ENCODE measurements at regions not wholly inside any gene's neighbourhood (a gene's known extent, or its start where the extent isn't known, plus 50 kb on each side); places are given as distances from the start of the nearest gene placed in this dataset.
"Not testable (repeated sequence)": the region's sequence is repeated elsewhere in the genome, so short reads cannot be mapped to it uniquely, and the experiment has no call there.

DNA sequence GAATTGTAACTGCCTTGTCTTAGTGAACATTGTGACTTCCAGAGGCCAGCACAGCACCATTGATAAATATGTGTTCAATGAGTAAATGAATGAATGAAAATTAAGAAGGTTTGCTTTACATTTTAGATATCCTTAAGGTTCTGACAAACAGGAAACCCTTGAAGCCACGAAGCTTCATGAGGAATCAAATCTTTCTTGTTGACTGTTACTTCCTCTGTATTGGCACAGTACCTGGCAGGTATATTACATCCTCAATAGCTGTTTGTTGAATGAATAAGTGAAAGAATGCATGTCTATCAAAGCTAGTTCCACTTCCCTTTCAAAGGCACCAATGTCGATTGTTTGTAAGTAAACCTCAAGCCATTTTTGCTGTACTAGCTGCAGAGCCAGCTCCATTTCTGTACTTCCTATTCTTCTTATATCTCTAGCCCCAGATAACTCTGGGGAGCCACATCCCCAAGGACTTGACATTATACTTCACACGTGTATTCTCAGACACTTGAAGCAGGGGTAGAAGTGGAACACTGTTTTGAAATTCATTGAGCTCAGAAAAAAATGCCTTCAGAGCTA, 140.3 kb upstream of the RAG2 start:
- no peak for DNase-seq

DNA sequence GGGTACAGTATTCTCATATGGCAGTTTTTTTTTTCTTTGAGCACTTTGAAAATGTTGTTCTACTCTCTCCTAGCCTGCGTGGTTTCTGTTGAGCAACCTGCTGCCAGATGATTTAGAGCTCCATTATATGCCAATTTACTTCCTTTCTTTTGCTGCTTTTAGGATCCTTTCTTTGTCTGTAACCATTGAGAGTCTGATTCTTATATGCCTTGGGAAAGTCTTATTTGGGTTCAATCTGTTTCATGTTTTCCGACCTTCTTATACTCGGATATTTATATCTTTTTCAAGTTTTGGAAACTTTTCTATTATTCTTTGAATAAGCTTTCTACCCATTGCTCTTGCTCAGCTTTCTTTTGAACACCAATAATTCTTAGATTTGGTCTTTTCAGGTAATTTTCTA, 138.1 kb upstream of the RAG2 start:
- no peak for DNase-seq

DNA sequence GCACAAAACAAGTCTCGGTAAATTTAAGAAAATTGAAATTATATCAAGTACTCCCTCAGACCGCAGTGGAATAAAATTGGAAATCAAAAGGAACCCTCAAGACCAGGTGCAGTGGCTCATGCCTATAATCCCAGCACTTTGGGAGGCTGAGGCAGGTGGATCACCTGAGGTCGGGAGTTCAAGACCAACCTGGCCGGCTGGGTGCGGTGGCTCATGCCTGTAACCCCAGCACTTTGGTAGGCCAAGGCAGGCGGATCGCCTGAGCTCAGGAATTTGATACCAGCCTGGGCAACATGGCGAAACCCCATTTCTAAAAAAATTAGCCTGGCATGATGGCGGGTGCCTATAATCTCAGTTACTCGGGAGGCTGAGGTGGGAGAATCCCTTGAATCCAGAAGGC, 135.7 kb upstream of the RAG2 start:
- not testable (repeated sequence) for DNase-seq

DNA sequence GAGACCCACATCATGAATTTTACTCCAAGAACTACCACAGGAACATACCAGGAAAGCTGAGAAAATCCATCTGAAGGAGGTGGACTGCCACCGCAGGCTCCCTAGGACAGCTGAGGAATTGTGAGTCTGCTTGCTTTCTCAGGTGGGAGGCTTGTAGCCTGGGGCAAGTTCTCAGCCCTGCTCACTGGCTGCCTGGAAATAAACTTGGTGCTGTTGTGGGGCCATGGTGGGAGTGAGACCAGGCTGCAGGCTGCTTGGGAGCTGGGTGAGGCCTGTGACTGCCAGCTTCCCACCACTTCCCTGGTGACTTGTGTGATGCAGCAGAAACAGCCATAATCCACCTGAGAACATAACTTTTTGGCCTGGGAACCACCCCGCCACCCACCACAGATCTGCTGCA, 132.7 kb upstream of the RAG2 start:
- no peak for DNase-seq

DNA sequence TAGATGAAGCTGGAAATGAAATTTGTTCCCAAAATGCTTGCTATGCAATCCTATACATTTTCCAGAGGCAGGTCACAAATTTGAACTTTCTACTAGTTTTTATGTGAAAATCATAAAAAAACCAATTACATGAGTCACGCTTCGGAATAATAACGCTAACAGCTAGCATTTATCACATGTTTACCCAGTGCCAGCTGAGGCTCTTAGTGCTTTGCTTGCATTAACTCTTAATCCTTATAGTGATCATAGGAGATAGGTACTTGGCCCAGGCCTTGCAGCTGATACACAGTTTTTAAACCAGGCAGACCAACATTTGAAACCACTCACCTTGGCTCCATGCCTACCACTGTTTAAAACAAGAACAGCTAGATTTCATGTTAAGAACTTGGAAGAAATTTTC, 131.8 kb upstream of the RAG2 start:
- no peak for DNase-seq

DNA sequence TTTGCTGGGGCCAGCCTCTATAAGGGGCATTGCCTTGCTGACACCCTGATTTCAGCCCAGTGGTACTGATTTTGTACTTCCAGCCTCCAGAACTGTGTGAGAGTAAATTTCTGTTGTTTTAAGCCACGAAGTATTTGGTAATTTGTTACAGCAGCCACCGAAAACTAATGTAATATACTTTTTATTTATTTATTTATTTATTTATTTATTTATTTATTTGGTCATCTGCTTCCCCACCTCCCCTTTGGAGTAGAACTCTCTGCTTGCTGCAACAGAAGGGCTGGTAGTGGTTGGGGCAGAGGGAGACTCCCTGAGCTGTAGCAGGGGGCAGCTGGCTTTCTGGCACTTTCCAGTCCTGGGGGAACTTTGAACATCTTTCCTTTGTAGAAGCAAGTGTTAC, 128.4 kb upstream of the RAG2 start:
- DNase-seq, result no peak

DNA sequence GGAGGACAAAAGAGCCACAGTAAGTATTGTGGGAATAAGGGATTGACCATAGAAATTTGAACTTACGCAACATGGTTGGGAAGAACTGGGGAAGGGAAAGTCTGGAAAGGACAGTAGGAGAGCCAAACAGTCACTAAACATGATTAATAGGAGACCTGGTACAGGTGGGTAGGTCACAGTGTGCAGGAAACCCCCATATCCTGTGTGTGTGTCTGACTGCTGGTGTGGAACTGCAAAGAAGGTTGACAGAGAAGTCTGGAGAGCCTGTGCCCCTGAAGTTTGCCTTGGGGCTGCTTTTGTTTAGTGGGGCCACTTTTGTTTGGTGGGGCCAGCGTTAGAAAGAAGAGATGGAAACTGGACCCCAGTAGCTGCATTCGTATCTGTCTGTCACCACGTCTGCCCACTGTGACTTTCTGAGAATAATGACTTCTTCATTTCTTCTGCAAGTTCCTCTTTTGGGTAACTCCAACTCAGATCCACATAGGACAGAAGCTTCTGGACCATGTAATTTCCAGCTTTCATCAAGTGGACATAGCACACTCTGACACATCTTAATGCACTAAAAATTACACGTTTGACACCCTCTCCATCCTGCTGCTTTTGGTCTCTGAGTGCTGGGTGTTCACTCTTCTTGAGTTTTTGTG, 126.8 kb upstream of the RAG2 start:
- DNase-seq, result no peak

DNA sequence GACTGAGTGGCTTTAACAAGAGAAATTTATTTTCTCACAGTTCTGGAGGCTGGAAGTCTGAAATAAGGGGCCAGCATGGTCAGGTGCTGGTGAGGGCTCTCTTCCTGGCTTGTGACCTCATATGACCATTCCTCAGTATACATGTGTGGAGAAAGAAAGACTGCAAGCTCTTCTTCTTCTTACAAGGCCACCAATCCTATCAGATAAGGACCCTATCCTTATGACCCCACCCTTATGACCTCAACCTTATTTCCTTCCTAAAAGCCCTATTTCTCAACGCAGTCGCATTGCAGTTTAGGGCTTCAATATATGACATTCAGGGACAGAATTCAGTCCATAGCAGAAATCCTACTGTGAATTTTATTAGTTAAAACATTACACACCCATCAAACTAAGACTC, 124.4 kb upstream of the RAG2 start:
- no peak for DNase-seq

DNA sequence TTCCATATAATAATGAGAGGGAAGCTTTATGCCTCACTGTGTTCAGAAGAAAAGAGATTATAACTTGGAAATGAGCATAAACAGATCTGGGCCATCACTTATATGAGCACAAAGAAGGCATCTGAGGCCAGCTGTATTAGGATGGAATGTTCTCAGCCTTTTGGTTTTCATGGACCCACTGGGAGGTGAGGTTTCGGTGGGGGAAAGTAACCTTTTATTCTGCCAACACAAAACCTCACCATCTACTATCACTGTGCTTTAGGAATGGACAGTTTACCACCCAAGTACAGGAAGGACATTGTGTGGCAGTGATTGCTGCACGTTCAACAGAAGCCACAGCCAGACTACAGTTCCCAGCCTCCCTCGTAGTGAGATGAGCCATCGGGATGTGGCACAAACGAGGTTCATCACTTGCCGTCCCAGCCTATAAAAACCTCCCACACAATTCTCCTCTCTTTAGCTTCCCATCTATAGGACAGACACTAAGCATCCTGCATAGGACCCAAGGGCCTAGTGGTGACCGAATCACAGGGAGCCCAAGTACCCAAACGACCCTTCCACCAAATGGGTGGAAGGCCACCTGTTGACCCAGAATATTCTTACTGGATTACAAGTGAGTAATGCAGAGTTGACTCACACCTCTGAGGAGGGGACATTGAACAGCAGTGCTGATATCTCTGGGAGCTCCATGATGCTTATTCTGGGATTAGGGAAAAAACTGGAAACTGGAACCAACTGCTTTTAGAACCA, 121.5 kb upstream of the RAG2 start:
- no peak for DNase-seq

DNA sequence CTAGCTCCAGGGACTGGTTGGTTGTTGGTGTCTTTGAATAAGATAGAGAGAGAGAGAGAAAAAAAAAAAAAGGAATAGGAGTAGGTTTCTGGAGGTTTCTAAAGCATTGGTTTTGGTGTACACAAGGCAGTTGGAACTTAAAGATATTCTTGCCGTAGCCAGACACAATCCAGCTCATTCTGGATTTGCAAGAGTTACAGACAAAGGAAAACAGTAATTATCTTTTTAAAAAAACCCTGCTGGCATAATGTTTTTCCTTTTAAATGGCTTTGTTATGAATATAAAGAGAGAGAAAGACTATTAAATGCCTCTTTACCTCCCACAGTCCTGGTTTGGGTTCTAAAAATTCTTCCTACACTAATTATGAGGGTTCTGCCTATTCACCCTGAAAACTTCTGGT, 120.4 kb upstream of the RAG2 start:
- DNase-seq, result no peak

DNA sequence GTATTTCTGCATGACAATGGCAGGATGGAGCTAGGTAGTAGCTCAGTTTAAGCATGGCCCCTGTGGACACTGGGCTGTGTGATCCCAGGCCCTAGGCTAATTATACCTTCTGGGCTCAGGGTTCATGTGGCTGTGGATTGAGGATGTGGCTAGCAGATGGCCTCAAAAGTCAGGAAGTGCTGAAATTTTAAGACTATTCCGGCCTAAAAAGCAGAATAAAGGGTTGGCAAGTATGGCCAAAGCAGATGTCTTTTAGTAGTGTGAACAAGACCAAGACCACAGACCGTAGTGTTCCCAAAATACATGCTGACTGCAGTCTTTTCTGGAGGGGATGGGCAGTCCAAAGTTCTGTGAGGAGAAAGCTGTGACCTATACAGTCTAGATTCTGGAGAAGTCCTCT, 115.7 kb upstream of the RAG2 start:
- DNase-seq, result no peak

DNA sequence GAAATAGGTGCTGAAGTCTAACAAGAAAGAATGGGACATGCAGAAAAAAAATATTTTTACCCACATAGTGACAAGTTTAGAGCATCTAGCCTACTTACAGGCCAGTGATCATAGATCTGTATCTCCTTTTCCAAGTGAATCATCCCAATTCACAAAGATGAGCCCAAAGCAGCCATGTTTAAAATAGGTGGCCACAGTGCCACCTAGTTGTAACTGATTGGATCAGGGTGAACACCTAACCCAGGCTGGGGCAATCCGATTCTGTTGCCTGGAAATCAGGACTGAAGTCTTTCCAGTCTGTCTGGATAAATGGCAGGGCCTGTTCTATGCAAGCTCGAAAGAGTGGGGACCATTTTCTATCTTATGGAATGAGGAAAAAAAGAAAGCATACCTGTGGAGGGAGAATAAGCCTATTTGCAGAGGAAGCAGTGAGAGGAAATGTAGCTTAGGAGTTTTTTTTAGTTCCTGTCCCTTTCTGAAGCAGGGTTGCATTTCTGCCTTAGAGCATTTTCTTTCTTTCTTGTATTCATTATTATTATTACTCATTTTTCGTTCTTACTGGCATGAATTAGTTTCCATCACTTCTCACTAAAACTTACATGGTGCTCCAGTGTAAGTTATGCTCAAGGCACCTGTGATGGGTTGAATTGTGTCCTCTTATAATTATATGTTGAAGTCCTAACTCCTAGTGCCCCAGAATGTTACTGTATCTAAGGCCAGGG, 113.2 kb upstream of the RAG2 start:
- no peak for DNase-seq
